Activated CD4-positive, alpha-beta T cell treated with anti-CD3 and anti-CD28 coated beads, Interleukin-2, amount 10 ng/mL, durations not matched to agents 24 days and 14 days (primary cell): ENCODE measurements at regions not wholly inside any gene's neighbourhood (a gene's known extent, or its start where the extent isn't known, plus 50 kb on each side); places are given as distances from the start of the nearest gene placed in this dataset.
"Not testable (repeated sequence)": the region's sequence is repeated elsewhere in the genome, so short reads cannot be mapped to it uniquely, and the experiment has no call there.

Experiments used
- DNase-seq: peaks from one replicate; pipeline ENCODE4 v3.0.0; 2022
- H3K27ac Mint-ChIP-seq: one replicate; pipeline ENCODE4 v1.8.0; 2022; ENCODE audit warnings: mild to moderate bottlenecking, mixed read lengths
- H3K27me3 Mint-ChIP-seq: one replicate; pipeline ENCODE4 v1.8.0; 2022; ENCODE audit warnings: mixed read lengths
- H3K36me3 Mint-ChIP-seq: one replicate; pipeline ENCODE4 v1.8.0; 2022; ENCODE audit warnings: low read depth, mild to moderate bottlenecking, mixed read lengths
- H3K4me1 Mint-ChIP-seq: one replicate; pipeline ENCODE4 v1.8.0; 2021; ENCODE audit warnings: mixed read lengths
- H3K4me3 Mint-ChIP-seq: one replicate; pipeline ENCODE4 v1.8.0; 2022; ENCODE audit warnings: mild to moderate bottlenecking, moderate library complexity, mixed read lengths
- H3K9me3 Mint-ChIP-seq: one replicate; pipeline ENCODE4 v1.8.0; 2021; ENCODE audit warnings: mixed read lengths
- intact Hi-C: fragments of 100-400 bp; cut with micrococcal nuclease; formaldehyde crosslinking; loops from one replicate; pipeline ENCODE4 v1.15.1; 2023

DNA sequence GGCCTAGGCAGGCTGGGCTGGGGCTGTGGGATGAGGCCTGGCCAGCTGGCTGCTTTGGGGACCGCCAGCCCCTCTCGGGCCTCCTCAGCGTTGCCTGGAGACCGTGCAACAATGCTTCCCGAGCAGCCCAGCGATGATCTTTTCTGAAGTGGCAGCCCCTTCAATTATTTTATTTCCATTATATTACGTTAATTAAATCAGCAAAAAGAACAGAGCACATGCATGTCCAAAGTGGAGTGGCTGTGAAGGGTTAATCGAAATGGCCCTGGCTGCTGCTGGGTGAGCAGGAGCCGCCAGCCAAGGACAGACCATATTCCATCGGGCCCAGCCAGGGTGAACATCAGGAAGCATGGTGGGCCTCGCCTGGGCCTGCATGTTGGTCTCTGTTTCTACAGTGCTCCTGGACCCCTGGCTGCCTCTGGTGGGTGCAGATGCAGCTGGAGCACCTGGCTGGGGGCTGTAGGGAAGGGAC lies 245.5 kb downstream of the MYCN start:
- intact Hi-C loops: no loop called here
- H3K27ac Mint-ChIP-seq: no peak overlapping the region
- no peaks in the 10 kb centered on the region for H3K4me1 Mint-ChIP-seq
- H3K36me3 Mint-ChIP-seq: no peaks in the 10 kb centered on the region
- H3K4me3 Mint-ChIP-seq: no peak overlapping the region
- DNase-seq: no peak
- no peaks in the 10 kb centered on the region for H3K9me3 Mint-ChIP-seq
- no peaks in the 10 kb centered on the region for H3K27me3 Mint-ChIP-seq

DNA sequence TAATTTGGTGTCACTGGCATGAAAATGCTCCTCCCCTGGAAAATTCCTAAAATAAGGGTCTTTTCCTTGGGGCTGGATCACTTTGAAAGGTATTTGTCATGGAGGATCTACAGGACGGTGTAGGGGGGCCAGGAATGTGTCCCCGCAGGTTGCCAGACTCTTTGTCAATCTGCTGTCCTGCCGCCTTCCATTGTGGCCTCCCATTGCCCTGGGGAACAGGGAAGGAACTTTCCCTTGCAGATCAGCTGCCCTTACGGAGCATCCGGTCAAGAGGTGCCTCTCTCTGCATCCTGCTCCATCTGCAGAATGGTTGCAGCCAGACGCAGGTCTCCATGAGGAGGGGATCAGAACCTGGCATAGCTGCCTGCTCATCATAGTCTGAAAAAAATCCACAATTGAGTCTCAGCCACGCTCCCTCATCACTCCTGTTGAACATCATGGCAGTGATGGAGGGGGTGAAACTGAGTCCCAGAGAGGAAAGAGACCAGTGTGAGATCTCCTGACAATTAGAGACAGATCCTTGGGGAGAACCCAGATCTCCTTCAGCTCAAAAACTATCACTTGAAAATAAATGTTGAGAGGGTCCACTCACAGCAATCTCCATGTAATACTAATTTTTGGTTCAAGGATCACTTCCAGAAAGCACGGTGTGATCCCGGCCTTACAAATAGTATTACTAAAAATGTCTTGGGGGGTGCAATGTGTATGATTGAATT lies 244.8 kb downstream of the MYCN start:
- intact Hi-C loops: no loop called here
- Mint-ChIP-seq H3K36me3 (no peaks in the 10 kb centered on the region), H3K27ac (no peak overlapping the region), H3K4me1 (no peaks in the 10 kb centered on the region), H3K27me3 (no peaks in the 10 kb centered on the region), H3K9me3 (no peaks in the 10 kb centered on the region), H3K4me3 (no peak overlapping the region)
- no peak for DNase-seq

DNA sequence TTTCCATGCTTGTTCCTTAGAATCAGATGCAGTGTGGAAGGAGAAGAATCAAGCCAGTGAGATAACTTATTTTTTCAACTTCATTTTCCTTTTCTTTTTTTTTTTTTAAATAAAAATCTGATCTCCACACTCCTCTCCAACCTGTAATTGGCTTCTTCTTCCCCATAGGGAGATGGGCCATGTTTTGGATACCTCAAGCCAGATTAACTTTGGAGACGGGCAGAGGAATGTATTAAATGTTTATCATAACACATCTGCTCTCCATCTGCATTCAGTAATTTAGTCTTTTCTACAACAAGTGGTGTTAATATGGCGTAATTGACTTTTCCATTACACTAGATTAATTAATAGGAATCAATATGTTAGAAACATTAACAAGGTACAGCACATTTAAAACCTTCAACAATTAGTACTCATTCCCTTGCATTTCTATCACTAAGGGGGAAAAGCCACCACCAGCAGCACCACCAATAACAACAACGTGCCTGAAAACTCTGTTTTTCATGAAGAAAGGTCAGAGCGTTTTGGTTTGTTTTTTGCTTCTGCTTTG lies 244.1 kb downstream of the MYCN start:
- Mint-ChIP-seq H3K4me3 (no peak overlapping the region), H3K36me3 (no peaks in the 10 kb centered on the region), H3K9me3 (no peaks in the 10 kb centered on the region), H3K4me1 (no peaks in the 10 kb centered on the region), H3K27me3 (no peaks in the 10 kb centered on the region), H3K27ac (no peak overlapping the region)
- intact Hi-C loops: no loop called here
- no peak for DNase-seq

DNA sequence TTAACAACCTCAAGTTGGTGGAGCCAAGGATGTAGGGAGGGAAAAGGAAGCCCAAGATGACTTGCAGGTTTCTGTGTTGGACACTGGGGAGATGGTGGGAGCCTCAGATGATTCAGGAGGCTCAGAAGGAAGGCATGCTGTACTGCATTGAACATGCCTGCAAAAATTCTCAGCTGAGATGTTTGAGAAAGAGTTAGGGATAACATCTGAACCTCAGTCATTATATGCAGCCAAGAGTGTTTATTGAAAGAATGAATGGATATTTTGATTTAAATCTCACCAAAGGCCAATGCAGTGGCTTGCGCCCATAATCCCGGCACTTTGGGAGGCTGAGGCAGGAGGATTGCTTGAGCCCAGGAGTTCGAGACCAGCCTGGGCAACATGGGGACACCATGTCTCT lies 243.0 kb downstream of the MYCN start:
- no peaks in the 10 kb centered on the region for H3K27me3 Mint-ChIP-seq
- H3K36me3 Mint-ChIP-seq: no peaks in the 10 kb centered on the region
- H3K9me3 Mint-ChIP-seq: no peaks in the 10 kb centered on the region
- no peak for DNase-seq
- intact Hi-C loops: no loop called here
- H3K27ac Mint-ChIP-seq: no peak overlapping the region
- H3K4me3 Mint-ChIP-seq: no peak overlapping the region
- no peaks in the 10 kb centered on the region for H3K4me1 Mint-ChIP-seq

DNA sequence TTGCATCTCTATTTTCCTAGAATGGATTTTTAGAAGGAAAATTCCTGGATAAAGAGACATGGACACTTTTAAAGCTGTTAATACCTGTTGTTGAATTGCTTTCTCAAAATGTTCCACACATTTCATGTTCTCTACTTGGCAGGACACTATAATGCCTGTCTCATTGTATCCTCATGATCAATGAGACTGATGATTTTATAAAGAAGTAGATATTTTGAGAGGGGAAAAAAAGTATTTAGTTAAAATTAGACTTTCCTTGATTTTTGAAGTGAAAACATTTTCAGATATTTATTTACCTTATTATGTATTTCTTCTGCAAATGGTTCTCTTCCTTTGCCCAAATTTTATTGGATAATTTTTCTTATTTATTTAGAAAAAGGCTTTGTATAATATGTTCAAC lies 242.5 kb downstream of the MYCN start:
- Mint-ChIP-seq H3K4me3 (no peak overlapping the region), H3K27me3 (no peaks in the 10 kb centered on the region), H3K27ac (no peak overlapping the region), H3K36me3 (no peaks in the 10 kb centered on the region), H3K4me1 (no peaks in the 10 kb centered on the region), H3K9me3 (no peaks in the 10 kb centered on the region)
- no peak for DNase-seq
- intact Hi-C loops: no loop called here

DNA sequence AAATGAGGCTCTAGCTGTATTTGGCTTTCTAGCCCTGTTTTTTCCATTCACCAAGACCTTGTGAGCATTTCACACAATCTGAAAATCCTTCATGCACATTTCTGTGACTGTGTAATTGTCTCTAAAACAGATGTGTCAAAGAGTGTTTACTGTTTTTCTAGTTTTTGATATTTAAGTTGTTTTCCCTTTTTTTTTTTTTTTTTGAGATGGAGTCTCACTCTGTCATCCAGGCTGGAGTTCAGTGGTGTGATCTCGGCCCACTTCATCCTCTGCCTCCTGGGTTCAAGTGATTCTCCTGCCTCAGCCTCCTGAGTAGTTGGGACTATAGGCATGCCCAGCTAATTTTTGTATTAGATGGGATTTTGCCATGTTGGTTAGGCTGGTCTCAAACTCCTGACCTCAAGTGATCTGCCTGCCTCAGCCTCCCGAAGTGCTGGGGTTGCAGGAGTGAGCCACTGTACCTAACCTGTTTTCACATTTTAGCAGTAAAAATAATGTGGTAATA lies 242.0 kb downstream of the MYCN start:
- H3K9me3 Mint-ChIP-seq, DNase-seq, H3K27ac Mint-ChIP-seq, intact Hi-C loops, H3K4me1 Mint-ChIP-seq, H3K4me3 Mint-ChIP-seq, H3K27me3 Mint-ChIP-seq, H3K36me3 Mint-ChIP-seq: not testable (repeated sequence)

DNA sequence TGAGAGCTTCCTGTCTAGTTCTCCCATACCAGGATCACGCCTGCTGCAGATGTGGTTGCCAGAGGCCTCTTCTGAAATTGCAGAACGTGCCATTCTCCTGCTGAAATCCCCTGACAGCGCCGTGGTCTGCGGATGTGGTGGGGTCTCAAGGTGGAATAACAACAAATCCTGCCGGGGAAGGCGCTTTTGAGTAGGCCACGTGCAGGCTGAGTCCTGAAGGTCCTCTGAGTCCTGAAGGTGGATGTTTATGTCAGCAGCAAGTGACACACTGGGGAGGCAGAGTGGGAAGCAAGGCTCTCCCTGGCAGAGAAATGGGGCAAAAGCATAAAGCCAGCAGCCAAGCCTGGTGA lies 241.4 kb downstream of the MYCN start:
- H3K36me3 Mint-ChIP-seq: no peaks in the 10 kb centered on the region
- H3K27ac Mint-ChIP-seq: no peak overlapping the region
- no peaks in the 10 kb centered on the region for H3K27me3 Mint-ChIP-seq
- H3K4me1 Mint-ChIP-seq: no peaks in the 10 kb centered on the region
- no peak overlapping the region for H3K4me3 Mint-ChIP-seq
- intact Hi-C loops: no loop called here
- no peak for DNase-seq
- H3K9me3 Mint-ChIP-seq: no peaks in the 10 kb centered on the region

DNA sequence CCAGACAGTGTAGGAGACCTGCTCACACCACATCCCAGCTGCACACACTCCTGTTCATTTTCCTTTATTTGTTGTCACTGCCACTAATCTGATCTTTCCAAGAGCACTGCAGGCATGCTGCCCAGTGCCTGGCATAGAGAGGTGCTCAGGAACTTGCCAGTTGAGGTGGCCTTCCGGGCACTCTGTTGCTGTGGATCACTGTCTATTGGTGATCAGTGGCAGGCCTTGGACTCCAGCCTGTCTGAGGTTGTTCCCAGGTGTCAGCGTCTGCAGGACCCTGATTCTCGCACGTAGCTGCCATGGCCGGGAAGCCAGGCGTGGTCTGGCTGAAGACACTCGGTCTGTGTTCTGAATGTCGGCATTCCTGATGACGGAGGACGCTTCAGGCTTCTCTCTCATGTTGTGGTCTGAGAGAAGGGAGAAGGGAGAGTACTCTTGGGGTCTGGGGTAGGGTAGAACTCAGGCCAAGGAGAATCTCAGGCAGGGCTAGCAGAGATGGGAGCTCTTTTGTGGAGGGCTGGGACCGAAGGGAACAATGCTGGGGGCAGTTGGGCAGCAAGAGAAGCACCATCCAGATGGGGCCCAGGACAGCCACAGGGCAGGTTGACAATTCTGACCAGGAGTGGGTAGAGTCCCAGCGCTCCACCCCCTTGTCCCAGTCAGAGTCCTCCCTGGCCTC lies 240.9 kb downstream of the MYCN start:
- Mint-ChIP-seq H3K27me3 (no peaks in the 10 kb centered on the region), H3K9me3 (no peaks in the 10 kb centered on the region), H3K4me1 (no peaks in the 10 kb centered on the region), H3K4me3 (no peak overlapping the region), H3K27ac (no peak overlapping the region), H3K36me3 (no peaks in the 10 kb centered on the region)
- intact Hi-C loops: no loop called here
- no peak for DNase-seq

DNA sequence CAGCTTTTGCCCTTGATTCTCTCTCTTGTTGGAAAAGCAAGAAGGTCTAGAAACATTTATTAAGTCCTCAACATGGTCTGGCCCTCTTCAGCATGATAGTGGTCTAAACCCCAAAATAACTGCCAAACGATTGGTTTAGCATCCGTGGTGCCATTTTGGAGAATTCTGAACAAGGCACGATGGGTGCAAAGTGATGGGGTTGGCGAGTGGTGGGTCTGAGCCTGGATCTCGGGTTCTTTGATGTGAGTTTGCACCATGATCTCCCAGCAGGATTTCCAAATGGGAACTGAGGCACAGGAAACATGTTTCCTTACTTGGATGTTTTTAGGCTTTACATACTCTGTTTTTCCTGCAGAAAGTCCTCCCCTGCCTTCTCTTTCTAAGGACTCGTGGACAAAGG lies 240.3 kb downstream of the MYCN start:
- DNase-seq: no peak
- Mint-ChIP-seq H3K4me1 (no peaks in the 10 kb centered on the region), H3K4me3 (no peak overlapping the region), H3K27ac (no peak overlapping the region), H3K9me3 (no peaks in the 10 kb centered on the region), H3K36me3 (no peaks in the 10 kb centered on the region), H3K27me3 (no peaks in the 10 kb centered on the region)
- intact Hi-C loops: no loop called here

DNA sequence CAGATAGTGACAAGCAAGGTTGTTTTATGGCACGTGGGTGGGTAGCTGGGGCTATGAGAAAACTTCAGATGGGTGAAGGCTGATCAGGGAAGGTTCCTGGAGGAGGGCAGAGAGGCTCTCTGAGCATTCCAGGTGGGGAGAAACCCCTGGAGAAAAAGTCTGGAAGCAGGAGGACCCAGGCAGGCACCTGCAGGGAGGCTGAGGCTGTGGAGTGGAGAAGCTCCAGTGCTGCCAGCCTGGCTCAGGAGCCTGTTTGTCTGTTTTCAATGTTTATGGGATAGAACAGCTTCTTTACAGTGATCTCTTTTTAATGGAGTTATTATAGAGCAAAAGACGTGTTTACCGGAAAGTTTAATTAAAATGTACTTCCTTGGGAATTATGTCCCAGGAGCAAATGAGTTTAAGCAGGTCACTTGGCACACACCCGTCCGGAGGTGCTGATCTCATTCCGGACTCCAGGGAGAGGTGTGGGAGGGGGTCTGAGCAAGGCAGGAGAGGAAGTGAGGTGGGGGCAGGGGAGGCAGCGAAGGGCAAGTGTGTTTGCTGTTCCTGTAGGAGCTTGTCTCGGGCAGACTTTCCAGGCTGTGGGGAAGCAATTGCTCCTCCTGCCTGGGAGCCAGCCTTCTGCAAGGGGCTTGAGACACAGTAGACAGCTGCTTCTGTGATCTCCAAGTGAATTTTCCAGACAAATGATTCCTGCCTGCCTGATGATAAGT lies 239.5 kb downstream of the MYCN start:
- intact Hi-C loops: no loop called here
- Mint-ChIP-seq H3K4me3 (no peak overlapping the region), H3K4me1 (no peaks in the 10 kb centered on the region), H3K27ac (no peak overlapping the region), H3K9me3 (no peaks in the 10 kb centered on the region), H3K36me3 (no peaks in the 10 kb centered on the region), H3K27me3 (no peaks in the 10 kb centered on the region)
- DNase-seq: no peak

DNA sequence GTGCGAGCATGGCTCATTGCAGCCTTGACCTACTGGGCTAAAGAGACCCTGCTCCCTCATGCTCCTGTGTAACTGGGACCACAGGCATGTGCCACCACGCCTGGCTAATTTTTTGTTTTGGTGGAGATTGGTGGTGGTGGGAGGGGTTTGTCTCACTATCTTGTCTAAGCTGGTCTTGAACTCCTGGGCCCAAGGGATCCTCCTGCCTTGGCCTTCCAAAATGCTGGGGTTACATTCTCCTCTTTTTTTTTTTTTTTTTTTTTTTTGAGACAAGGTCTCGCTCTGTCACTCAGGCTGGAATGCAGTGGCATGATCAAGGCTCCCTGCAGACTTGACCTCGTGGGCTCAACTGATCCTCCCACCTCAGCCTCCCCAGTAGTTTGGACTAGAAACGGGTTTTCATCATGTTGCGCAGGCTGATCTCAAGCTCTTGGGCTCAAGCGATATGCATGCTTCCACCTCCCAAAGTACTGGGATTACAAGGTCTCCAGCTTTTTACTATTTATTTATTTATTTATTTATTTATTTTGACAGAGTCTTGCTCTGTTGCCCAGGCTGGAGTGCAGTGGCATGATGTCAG lies 238.3 kb downstream of the MYCN start:
- no peaks in the 10 kb centered on the region for H3K9me3 Mint-ChIP-seq
- H3K36me3 Mint-ChIP-seq: no peaks in the 10 kb centered on the region
- H3K27me3 Mint-ChIP-seq: no peaks in the 10 kb centered on the region
- H3K27ac Mint-ChIP-seq: no peak overlapping the region
- H3K4me1 Mint-ChIP-seq: no peaks in the 10 kb centered on the region
- intact Hi-C loops: no loop called here
- no peak for DNase-seq
- H3K4me3 Mint-ChIP-seq: no peak overlapping the region

DNA sequence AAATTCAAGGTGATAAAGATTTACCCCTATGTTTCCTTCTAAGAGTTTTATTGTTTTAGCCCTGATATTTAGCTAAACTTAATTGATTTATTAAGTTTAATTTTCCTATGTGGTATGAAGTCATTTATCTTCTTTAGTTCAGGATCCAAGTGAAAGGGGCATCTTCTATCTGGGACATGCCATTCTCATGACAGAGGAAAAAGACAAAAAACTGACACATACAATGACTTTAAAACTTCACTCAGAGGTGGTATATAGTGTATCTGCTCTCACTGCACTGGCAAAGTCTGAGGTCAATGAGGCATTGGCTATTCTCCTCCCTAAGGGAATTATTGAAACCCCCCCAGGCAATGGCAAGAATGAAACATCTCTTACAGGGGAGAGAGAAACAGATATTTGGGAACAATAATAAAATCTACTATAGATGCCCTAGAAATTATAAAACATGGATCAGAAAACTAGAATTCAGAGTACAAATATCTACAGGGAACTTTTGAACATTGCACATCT lies 237.4 kb downstream of the MYCN start:
- H3K4me3 Mint-ChIP-seq: no peak overlapping the region
- no peak for DNase-seq
- H3K9me3 Mint-ChIP-seq: no peaks in the 10 kb centered on the region
- intact Hi-C loops: no loop called here
- no peaks in the 10 kb centered on the region for H3K4me1 Mint-ChIP-seq
- no peaks in the 10 kb centered on the region for H3K36me3 Mint-ChIP-seq
- no peak overlapping the region for H3K27ac Mint-ChIP-seq
- no peaks in the 10 kb centered on the region for H3K27me3 Mint-ChIP-seq

DNA sequence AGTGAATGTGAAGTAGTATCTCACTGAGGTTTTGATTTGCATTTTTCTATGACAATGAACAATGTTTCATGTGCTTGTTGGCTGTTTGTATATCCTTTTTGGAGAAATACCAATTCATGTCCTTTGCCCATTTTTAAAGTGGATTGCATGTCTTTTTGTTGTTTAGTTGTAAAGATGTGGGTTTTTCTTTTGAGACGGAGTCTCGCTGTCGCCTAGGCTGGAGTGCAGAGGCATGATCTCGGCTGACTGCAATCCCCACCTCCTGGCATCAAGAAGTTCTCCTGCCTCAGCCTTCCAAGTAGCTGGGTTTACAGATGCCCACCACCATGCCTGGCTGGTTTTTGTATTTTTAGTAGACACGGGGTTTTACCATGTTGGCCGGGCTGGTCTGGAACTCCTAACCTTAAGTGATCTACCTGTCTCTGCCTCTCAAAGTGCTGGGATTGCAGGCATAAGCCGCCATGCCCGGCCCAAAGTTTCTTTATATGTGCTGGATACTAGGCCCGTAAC lies 236.7 kb downstream of the MYCN start:
- H3K4me3 Mint-ChIP-seq: no peak overlapping the region
- no peak for DNase-seq
- no peaks in the 10 kb centered on the region for H3K9me3 Mint-ChIP-seq
- intact Hi-C loops: no loop called here
- no peaks in the 10 kb centered on the region for H3K4me1 Mint-ChIP-seq
- H3K27ac Mint-ChIP-seq: no peak overlapping the region
- no peaks in the 10 kb centered on the region for H3K36me3 Mint-ChIP-seq
- no peaks in the 10 kb centered on the region for H3K27me3 Mint-ChIP-seq
